HepG2 (cell line): ENCODE measurements at regions not wholly inside any gene's neighbourhood (a gene's known extent, or its start where the extent isn't known, plus 50 kb on each side); places are given as distances from the start of the nearest gene placed in this dataset.

ENCODE experiments used
- ATAC-seq: fragments of 200-7000 bp; cut with Tn5 transposase; 3 replicates; pipeline ENCODE4 v1.9.1; 2020; ENCODE audit warnings: mild to moderate bottlenecking, moderate library complexity
- BruUV-seq: library from RNA; stranded (reverse); fragments of 400-500 nt; replicated peaks from 2 replicates; lab custom pipeline; 2021; lab: Mats Ljungman, UMichigan
- CTCF ChIA-PET: fragments of 300-600 bp; formaldehyde crosslinking; extraction: SDS; loops from one replicate; lab custom pipeline; 2021; ENCODE audit warnings: low total read pairs, inconsistent platforms, low intra/inter-chr PET ratio; lab: Yijun Ruan, JAX
- POLR2A ChIA-PET: fragments of 350-600 bp; sonication (Branson Sonifier 250); formaldehyde crosslinking; loops from one replicate; lab custom pipeline; 2020; ENCODE audit warnings: antibody characterized with exemption, inconsistent platforms; lab: Yijun Ruan, JAX
- DNase-seq: peaks from one replicate; pipeline ENCODE4 v3.0.0-alpha.2; 2015; ENCODE audit warnings: low spot score
- FAIRE-seq: peaks from 3 replicates; lab custom pipeline; 2011; peaks lifted over from hg19 to GRCh38; lab: Jason Lieb, UNC
- H2AFZ ChIP-seq: one replicate; pipeline ENCODE4 v1.6.1; 2011; ENCODE audit warnings: low read length, inconsistent platforms
- H3K27ac ChIP-seq: fragments of 300-600 bp; 3 replicates; pipeline ENCODE4 v1.8.0; 2011; ENCODE audit warnings: mixed run types, mild to moderate bottlenecking, mixed read lengths, low read length, inconsistent platforms; ENCODE audit not compliant: insufficient read depth; ENCODE audit errors: extremely low read length
- H3K27me3 ChIP-seq, 2 experiments: fragments of 200-600 bp in 1 of 2; 2 replicates in 1 of 2; 3 replicates in 1 of 2; pipeline versions ENCODE4 v1.6.0 to v1.8.0; 2011; ENCODE audit warnings: low read length in 2 of 2, mild to moderate bottlenecking in 2 of 2, moderate library complexity in 2 of 2, inconsistent platforms in 1 of 2; ENCODE audit not compliant: insufficient read depth in 2 of 2, control insufficient read depth in 1 of 2
- H3K36me3 ChIP-seq, 2 experiments: fragments of 200-600 bp in 1 of 2; replicated peaks in 1 of 2; 2 replicates in 1 of 2; 3 replicates in 1 of 2; pipeline versions ENCODE4 v1.5.1 to v1.8.0; 2011; ENCODE audit warnings: low read length in 2 of 2, inconsistent platforms in 1 of 2; ENCODE audit not compliant: insufficient read depth in 2 of 2, control insufficient read depth in 1 of 2
- H3K4me1 ChIP-seq: 2 replicates; pipeline ENCODE4 v1.5.1; 2012; ENCODE audit warnings: low read length, inconsistent platforms; ENCODE audit not compliant: insufficient read depth
- H3K4me2 ChIP-seq: 2 replicates; pipeline ENCODE4 v1.6.0; 2011; ENCODE audit warnings: low read depth, low read length, inconsistent platforms
- H3K4me3 ChIP-seq, 3 experiments: fragments of 200-600 bp in 1 of 3; sonication (generic), shearing (Covaris generic) in 1 of 3; replicated peaks in 1 of 3; 2 replicates each; pipeline ENCODE4 v1.5.1; 2011 to 2016; ENCODE audit warnings: low read length in 3 of 3, inconsistent platforms in 2 of 3, low read depth in 2 of 3, mild to moderate bottlenecking in 2 of 3, control low read depth in 1 of 3, mixed read lengths in 1 of 3; ENCODE audit not compliant: insufficient read depth in 1 of 3
- H3K79me2 ChIP-seq: one replicate; pipeline ENCODE4 v1.6.1; 2011; ENCODE audit warnings: low read length, inconsistent platforms; ENCODE audit not compliant: insufficient read depth
- H3K9ac ChIP-seq: 2 replicates; pipeline ENCODE4 v1.6.0; 2011; ENCODE audit warnings: mild to moderate bottlenecking, low read depth, low read length, inconsistent platforms; ENCODE audit not compliant: insufficient read depth
- H3K9me3 ChIP-seq: 2 replicates; pipeline ENCODE4 v1.5.1; 2012; ENCODE audit warnings: mild to moderate bottlenecking, low read length
- H4K20me1 ChIP-seq: 2 replicates; pipeline ENCODE4 v1.6.0; 2011; ENCODE audit warnings: inconsistent platforms, mild to moderate bottlenecking, low read length, moderate library complexity; ENCODE audit not compliant: insufficient read depth
- CEBPG ChIP-seq: IDR thresholded peaks from 2 replicates; pipeline ENCODE4 v1.6.1; 2016
- GPN1 ChIP-seq: sonication (generic); formaldehyde crosslinking; IDR thresholded peaks from 2 replicates; pipeline ENCODE4 v1.5.1; 2020; ENCODE audit warnings: missing genetic modification reagents, borderline replicate concordance
- HCFC1 ChIP-seq: fragments of 150-350 bp; IDR thresholded peaks from 2 replicates; pipeline ENCODE4 v1.6.1; 2014; ENCODE audit warnings: low read depth, low read length
- KLF11 ChIP-seq: IDR thresholded peaks from 2 replicates; pipeline ENCODE4 v1.6.1; 2016; ENCODE audit warnings: missing compliant biosample characterization
- MAFF ChIP-seq: IDR thresholded peaks from 2 replicates; pipeline ENCODE4 v1.6.1; 2011; ENCODE audit warnings: low read depth, low read length, improper control_type of control experiment
- MAFK ChIP-seq, 2 experiments: IDR thresholded peaks in 1 of 2; conservative IDR thresholded peaks in 1 of 2; 2 replicates each; pipeline ENCODE4 v1.6.1; 2011; ENCODE audit warnings: improper control_type of control experiment in 2 of 2, low read length in 2 of 2
- PATZ1 ChIP-seq: sonication (generic); formaldehyde crosslinking; IDR thresholded peaks from 2 replicates; pipeline ENCODE4 v1.4.0; 2020; ENCODE audit warnings: missing genetic modification reagents
- PAX8 ChIP-seq: sonication (generic); formaldehyde crosslinking; IDR thresholded peaks from 2 replicates; pipeline ENCODE4 v1.8.0; 2022; ENCODE audit warnings: mild to moderate bottlenecking, missing genetic modification reagents, borderline replicate concordance
- PHF8 ChIP-seq: sonication (generic); formaldehyde crosslinking; IDR thresholded peaks from 2 replicates; pipeline ENCODE4 v1.5.0; 2020; ENCODE audit warnings: missing genetic modification reagents
- TRIM24 ChIP-seq: sonication (generic); formaldehyde crosslinking; IDR thresholded peaks from 2 replicates; pipeline ENCODE4 v1.8.0; 2022; ENCODE audit warnings: mild to moderate bottlenecking, missing genetic modification reagents
- ZBTB8A ChIP-seq: sonication (generic); formaldehyde crosslinking; IDR thresholded peaks from 2 replicates; pipeline ENCODE4 v1.4.0; 2020; ENCODE audit warnings: mild to moderate bottlenecking, low read depth, missing genetic modification reagents, borderline replicate concordance
- ZNF501 ChIP-seq: sonication (generic); formaldehyde crosslinking; IDR thresholded peaks from 2 replicates; pipeline ENCODE4 v1.5.1; 2020; ENCODE audit warnings: mild to moderate bottlenecking, moderate library complexity, missing genetic modification reagents
- WGBS: methylation state at CpG from one replicate; pipeline ENCODE4 v1.1.6; 2017; ENCODE audit warnings: low lambda C conversion rate; 5-methylcytosine and 5-hydroxymethylcytosine counted together
- in situ Hi-C: cut with HindIII; loops from 2 replicates; pipeline ENCODE4 v1.10.0; 2017; ENCODE audit warnings: low pct_unique_long_range_greater_than_20kb; ENCODE audit not compliant: extremely low pct_ligation_motif_present
- intact Hi-C: fragments of 100-400 bp; cut with micrococcal nuclease; formaldehyde crosslinking; loops from one replicate; pipeline ENCODE4 v1.10.0; 2022; ENCODE audit not compliant: unreplicated experiment
- TF ChIP-seq, protein P1 (sequence below): sonication (generic); formaldehyde crosslinking; IDR thresholded peaks from 2 replicates; pipeline ENCODE4 v1.5.1; 2020; ENCODE audit warnings: missing genetic modification reagents, mild to moderate bottlenecking, borderline replicate concordance
- TF ChIP-seq, protein P2 (sequence below): sonication (generic); formaldehyde crosslinking; conservative IDR thresholded peaks from 2 replicates; pipeline ENCODE4 v1.4.0; 2020; ENCODE audit warnings: missing genetic modification reagents

DNA sequence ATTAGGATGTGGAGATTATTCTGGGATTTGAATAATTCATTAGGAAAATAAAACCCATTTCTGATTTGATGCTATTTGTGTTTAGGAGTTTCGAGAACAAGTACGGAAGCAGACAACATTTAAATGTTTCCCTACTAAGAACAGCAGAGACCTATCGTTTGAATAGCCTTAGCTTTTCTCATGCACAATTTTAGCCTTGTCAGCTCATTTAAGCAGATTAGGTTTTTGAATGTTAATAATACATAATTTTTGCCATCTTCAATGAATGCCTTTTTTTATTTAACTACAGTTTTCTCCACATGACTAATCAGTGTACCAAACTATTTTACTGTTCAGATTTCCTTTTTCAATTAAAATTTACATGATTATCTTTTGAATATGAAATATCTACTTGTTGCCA, 592.0 kb downstream of the BCKDHB start:
- no peak for ATAC-seq
- no peaks in the 10 kb centered on the region for H3K4me1 ChIP-seq
- WGBS: 35% methylated on average over 3 of the region's 3 CpGs
- TF ChIP-seq MAFF (peak; percentile 67), HCFC1 (no peak), TRIM24 (CRISPR knock-in tag) (no peak), PAX8 (CRISPR knock-in tag) (no peak), MAFK (conservative IDR thresholded peaks at IDR 0.05 in 1 of 2, IDR thresholded peaks at IDR 0.05 in 1 of 2; ENCODE audit: low read length in 2 of 2) (peak; percentile 44 to 86; a peak in 3 of 4 replicates), CEBPG (CRISPR knock-in tag) (no peak), KLF11 (CRISPR knock-in tag) (no peak), ZNF501 (CRISPR knock-in tag) (no peak), ZBTB8A (CRISPR knock-in tag) (no peak), GPN1 (CRISPR knock-in tag) (no peak), PHF8 (CRISPR knock-in tag) (no peak), PATZ1 (CRISPR knock-in tag) (no peak)
- TF ChIP-seq, protein P1, sequence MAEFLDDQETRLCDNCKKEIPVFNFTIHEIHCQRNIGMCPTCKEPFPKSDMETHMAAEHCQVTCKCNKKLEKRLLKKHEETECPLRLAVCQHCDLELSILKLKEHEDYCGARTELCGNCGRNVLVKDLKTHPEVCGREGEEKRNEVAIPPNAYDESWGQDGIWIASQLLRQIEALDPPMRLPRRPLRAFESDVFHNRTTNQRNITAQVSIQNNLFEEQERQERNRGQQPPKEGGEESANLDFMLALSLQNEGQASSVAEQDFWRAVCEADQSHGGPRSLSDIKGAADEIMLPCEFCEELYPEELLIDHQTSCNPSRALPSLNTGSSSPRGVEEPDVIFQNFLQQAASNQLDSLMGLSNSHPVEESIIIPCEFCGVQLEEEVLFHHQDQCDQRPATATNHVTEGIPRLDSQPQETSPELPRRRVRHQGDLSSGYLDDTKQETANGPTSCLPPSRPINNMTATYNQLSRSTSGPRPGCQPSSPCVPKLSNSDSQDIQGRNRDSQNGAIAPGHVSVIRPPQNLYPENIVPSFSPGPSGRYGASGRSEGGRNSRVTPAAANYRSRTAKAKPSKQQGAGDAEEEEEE (CRISPR knock-in tag): no peak
- TF ChIP-seq, protein P2, sequence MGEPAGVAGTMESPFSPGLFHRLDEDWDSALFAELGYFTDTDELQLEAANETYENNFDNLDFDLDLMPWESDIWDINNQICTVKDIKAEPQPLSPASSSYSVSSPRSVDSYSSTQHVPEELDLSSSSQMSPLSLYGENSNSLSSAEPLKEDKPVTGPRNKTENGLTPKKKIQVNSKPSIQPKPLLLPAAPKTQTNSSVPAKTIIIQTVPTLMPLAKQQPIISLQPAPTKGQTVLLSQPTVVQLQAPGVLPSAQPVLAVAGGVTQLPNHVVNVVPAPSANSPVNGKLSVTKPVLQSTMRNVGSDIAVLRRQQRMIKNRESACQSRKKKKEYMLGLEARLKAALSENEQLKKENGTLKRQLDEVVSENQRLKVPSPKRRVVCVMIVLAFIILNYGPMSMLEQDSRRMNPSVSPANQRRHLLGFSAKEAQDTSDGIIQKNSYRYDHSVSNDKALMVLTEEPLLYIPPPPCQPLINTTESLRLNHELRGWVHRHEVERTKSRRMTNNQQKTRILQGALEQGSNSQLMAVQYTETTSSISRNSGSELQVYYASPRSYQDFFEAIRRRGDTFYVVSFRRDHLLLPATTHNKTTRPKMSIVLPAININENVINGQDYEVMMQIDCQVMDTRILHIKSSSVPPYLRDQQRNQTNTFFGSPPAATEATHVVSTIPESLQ: no peak
- TF ChIP-seq, all 625 proteins: peak for 2
- DNase-seq: no peak
- no peak for FAIRE-seq
- Histone ChIP-seq H2AFZ (no peak overlapping the region), H3K4me2 (no peak overlapping the region), H4K20me1 (no peaks in the 10 kb centered on the region), H3K9ac (no peak overlapping the region), H3K79me2 (no peaks in the 10 kb centered on the region), H3K27me3 (no peaks in the 10 kb centered on the region), H3K36me3 (no peaks in the 10 kb centered on the region), H3K4me3 (no peak overlapping the region), H3K27ac (no peak overlapping the region), H3K9me3 (peaks cover 41% of the 10 kb centered on the region)
- in situ Hi-C loops (no loop called here), intact Hi-C loops (no loop called here)
- POLR2A ChIA-PET: no interaction called here
- BruUV-seq: no TSS peak
- CTCF ChIA-PET: no interaction called here
